T47D (cell line): ENCODE measurements at regions not wholly inside any gene's neighbourhood (a gene's known extent, or its start where the extent isn't known, plus 50 kb on each side); places are given as distances from the start of the nearest gene placed in this dataset.

Experiments used
- DNase-seq, 2 experiments: peaks; one replicate each; pipeline versions ENCODE4 v3.0.0 to v3.0.0-alpha.2; 2011 to 2012; ENCODE audit warnings: low read depth in 1 of 2, low spot score in 1 of 2
- JUND ChIP-seq: IDR thresholded peaks from 2 replicates; pipeline ENCODE4 v1.6.1; 2012; ENCODE audit warnings: low read depth
- in situ Hi-C: cut with HindIII; loops from 2 replicates; pipeline ENCODE4 v1.10.0; 2016; ENCODE audit warnings: low sequenced_read_pairs, low pct_unique_long_range_greater_than_20kb

- in situ Hi-C loops, result no loop called here
- no peak for TF ChIP-seq JUND
- DNase-seq, result no peak
Observed at GRCh38 chr4:122326908-122327307, 51.9 kb upstream of the ADAD1 start.

- TF ChIP-seq JUND, result no peak
- in situ Hi-C loops, result no loop called here
Observed at GRCh38 chr4:122328893-122329292, 49.9 kb upstream of the ADAD1 start.

More at GRCh38 chr4:122328893-122329292, 49.9 kb upstream of the ADAD1 start:
- no peak for DNase-seq
